ENCODE measurements at regions not wholly inside any gene's neighbourhood (a gene's known extent, or its start where the extent isn't known, plus 50 kb on each side); places are given as distances from the start of the nearest gene placed in this dataset.

- TF ChIP-seq EZH2 (IDR thresholded peaks at IDR 0.05) (no peak), FOSL1 (IDR thresholded peaks at IDR 0.05; ENCODE audit: low read depth) (no peak), CTCF (IDR thresholded peaks at IDR 0.05 in 2 of 3, conservative IDR thresholded peaks at IDR 0.05 in 1 of 3; ENCODE audit: borderline replicate concordance in 1 of 3, insufficient read depth in 1 of 3, low read depth in 2 of 3, low read length in 2 of 3) (no peak), CEBPB (IDR thresholded peaks at IDR 0.05; ENCODE audit: low read depth) (no peak), MAX (IDR thresholded peaks at IDR 0.05) (no peak)
These were observed 100.5 kb downstream of the CCDC71L start for GRCh38 chr7:106560482-106560881.

All from HCT116 (cell line).